ENCODE measurements at regions not wholly inside any gene's neighbourhood (a gene's known extent, or its start where the extent isn't known, plus 50 kb on each side); places are given as distances from the start of the nearest gene placed in this dataset.

- no peak for TF ChIP-seq CTCF (conservative IDR thresholded peaks at IDR 0.05; ENCODE audit: low read depth, low read length)
- TF ChIP-seq BHLHE40 (IDR thresholded peaks at IDR 0.05; ENCODE audit: low read depth, low read length): no peak
- no peak for TF ChIP-seq CHD1 (IDR thresholded peaks at IDR 0.05; ENCODE audit: low read depth, low read length)
- peak; percentile 98 for TF ChIP-seq CEBPB (IDR thresholded peaks at IDR 0.05; ENCODE audit: low read depth, low read length)
- TF ChIP-seq RAD21 (IDR thresholded peaks at IDR 0.05; ENCODE audit: low read length): peak; percentile 2
- no peak; the same call in none of the 2 replicates for TF ChIP-seq POLR2A (IDR thresholded peaks at IDR 0.05; ENCODE audit: low read depth, low read length)
These were observed 454.1 kb downstream of the MEIS1 start for GRCh38 chr2:66888791-66889631.

Measured in IMR-90 (cell line).